Breast epithelium (tissue), 4 donors: ENCODE measurements at regions not wholly inside any gene's neighbourhood (a gene's known extent, or its start where the extent isn't known, plus 50 kb on each side); places are given as distances from the start of the nearest gene placed in this dataset.

Source experiments
- DNase-seq, 2 donors: peaks; one replicate each; pipeline ENCODE4 v3.0.0-alpha.2; 2019; ENCODE audit warnings: low spot score in 2 of 2
- H3K27ac ChIP-seq, 2 donors: fragments of 200-600 bp; sonication (generic) in 1 of 2; one replicate each; pipeline ENCODE4 v1.5.1; 2016 to 2019; ENCODE audit warnings: mild to moderate bottlenecking in 1 of 2
- H3K27me3 ChIP-seq, 2 donors: fragments of 200-600 bp; sonication (generic) in 1 of 2; one replicate each; pipeline versions ENCODE4 v1.5.1 to v1.6.0; 2017 to 2019; ENCODE audit warnings: control low read depth in 1 of 2, mild to moderate bottlenecking in 1 of 2
- H3K36me3 ChIP-seq: fragments of 200-600 bp; one replicate; pipeline ENCODE4 v1.5.1; 2019
- H3K4me1 ChIP-seq, 2 donors: fragments of 200-600 bp; sonication (generic); one replicate each; pipeline ENCODE4 v1.5.1; 2016 to 2019; ENCODE audit warnings: control low read depth in 1 of 2
- H3K4me3 ChIP-seq, 3 donors: fragments of 200-600 bp; sonication (generic); 1 replicate in 2 of 3; 2 replicates in 1 of 3; pipeline ENCODE4 v1.5.1; 2016 to 2019; ENCODE audit warnings: mild to moderate bottlenecking in 3 of 3, moderate library complexity in 2 of 3
- H3K9me3 ChIP-seq, 2 donors: fragments of 200-600 bp; sonication (generic) in 1 of 2; one replicate each; pipeline ENCODE4 v1.5.1; 2016 to 2019; ENCODE audit warnings: control low read depth in 1 of 2
- POLR2A ChIP-seq: fragments of 450-650 bp; IDR thresholded peaks from one replicate; pipeline ENCODE4 v1.6.1; 2016; ENCODE audit warnings: antibody characterized with exemption, mild to moderate bottlenecking, moderate library complexity
- POLR2AphosphoS5 ChIP-seq, 3 donors: sonication (generic); formaldehyde crosslinking; IDR thresholded peaks; one replicate each; pipeline ENCODE4 v1.6.1; 2017; ENCODE audit warnings: antibody characterized with exemption in 3 of 3
- intact Hi-C: fragments of 100-400 bp; cut with DNase I; formaldehyde crosslinking; loops from one replicate; pipeline ENCODE4 v1.15.1; 2023; ENCODE audit warnings: low total_unique reads
- TF ChIP-seq, protein P1 (sequence below), 3 donors: fragments of 450-650 bp; IDR thresholded peaks; one replicate each; pipeline ENCODE4 v1.5.1; 2016 to 2017; ENCODE audit warnings: antibody characterized with exemption in 3 of 3, mild to moderate bottlenecking in 3 of 3, moderate library complexity in 3 of 3

GRCh38 chr15:62572797-62573196, 407.7 kb upstream of the C2CD4B start:
- H3K4me3 ChIP-seq, result no peak overlapping the region
- H3K36me3 ChIP-seq, result no peaks in the 10 kb centered on the region
- intact Hi-C loops, result no loop called here
- no peak for TF ChIP-seq POLR2A
- no peak for TF ChIP-seq POLR2AphosphoS5 (IDR thresholded peaks at IDR 0.05)
- TF ChIP-seq, protein P1, sequence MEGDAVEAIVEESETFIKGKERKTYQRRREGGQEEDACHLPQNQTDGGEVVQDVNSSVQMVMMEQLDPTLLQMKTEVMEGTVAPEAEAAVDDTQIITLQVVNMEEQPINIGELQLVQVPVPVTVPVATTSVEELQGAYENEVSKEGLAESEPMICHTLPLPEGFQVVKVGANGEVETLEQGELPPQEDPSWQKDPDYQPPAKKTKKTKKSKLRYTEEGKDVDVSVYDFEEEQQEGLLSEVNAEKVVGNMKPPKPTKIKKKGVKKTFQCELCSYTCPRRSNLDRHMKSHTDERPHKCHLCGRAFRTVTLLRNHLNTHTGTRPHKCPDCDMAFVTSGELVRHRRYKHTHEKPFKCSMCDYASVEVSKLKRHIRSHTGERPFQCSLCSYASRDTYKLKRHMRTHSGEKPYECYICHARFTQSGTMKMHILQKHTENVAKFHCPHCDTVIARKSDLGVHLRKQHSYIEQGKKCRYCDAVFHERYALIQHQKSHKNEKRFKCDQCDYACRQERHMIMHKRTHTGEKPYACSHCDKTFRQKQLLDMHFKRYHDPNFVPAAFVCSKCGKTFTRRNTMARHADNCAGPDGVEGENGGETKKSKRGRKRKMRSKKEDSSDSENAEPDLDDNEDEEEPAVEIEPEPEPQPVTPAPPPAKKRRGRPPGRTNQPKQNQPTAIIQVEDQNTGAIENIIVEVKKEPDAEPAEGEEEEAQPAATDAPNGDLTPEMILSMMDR (IDR thresholded peaks at IDR 0.05), result no peak
- no peaks in the 10 kb centered on the region for H3K9me3 ChIP-seq
- no peaks in the 10 kb centered on the region for H3K27me3 ChIP-seq
- H3K4me1 ChIP-seq, result no peaks in the 10 kb centered on the region
- no peak for DNase-seq
- H3K27ac ChIP-seq, result no peak overlapping the region

DNA sequence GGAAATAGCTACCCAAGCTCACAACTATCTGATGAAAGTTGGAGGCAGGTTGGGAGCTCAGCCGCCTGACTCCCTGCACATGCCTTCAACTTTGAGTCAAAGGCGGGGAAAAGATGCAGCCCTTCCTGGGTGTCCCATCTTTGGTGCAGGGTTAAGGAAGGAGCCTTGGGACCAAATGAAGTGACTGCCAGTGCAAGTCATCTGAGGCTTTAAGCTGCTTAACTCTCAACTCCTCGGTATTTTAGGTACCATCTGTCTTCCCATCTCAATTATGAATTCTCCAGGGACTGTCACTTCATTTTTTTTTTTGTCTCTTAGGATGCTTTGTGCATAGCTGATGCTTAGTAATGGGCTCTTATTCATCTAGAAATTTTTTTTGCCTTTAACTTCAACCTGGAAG, 408.8 kb upstream of the C2CD4B start:
- H3K36me3 ChIP-seq, result no peaks in the 10 kb centered on the region
- no peak overlapping the region for H3K4me3 ChIP-seq
- no peaks in the 10 kb centered on the region for H3K9me3 ChIP-seq
- intact Hi-C loops, result no loop called here
- no peaks in the 10 kb centered on the region for H3K4me1 ChIP-seq
- TF ChIP-seq, protein P1 (IDR thresholded peaks at IDR 0.05), result no peak
- no peak for TF ChIP-seq POLR2AphosphoS5 (IDR thresholded peaks at IDR 0.05)
- TF ChIP-seq POLR2A, result no peak
- H3K27ac ChIP-seq, result no peak overlapping the region
- DNase-seq, result no peak
- H3K27me3 ChIP-seq, result no peaks in the 10 kb centered on the region

GRCh38 chr15:62578546-62578945, 413.5 kb upstream of the C2CD4B start:
- Histone ChIP-seq H3K4me1 (no peaks in the 10 kb centered on the region), H3K4me3 (no peak overlapping the region), H3K9me3 (no peaks in the 10 kb centered on the region), H3K36me3 (no peaks in the 10 kb centered on the region), H3K27ac (no peak overlapping the region), H3K27me3 (no peaks in the 10 kb centered on the region)
- intact Hi-C loops, result no loop called here
- no peak for DNase-seq
- no peak for TF ChIP-seq POLR2A
- TF ChIP-seq, protein P1 (IDR thresholded peaks at IDR 0.05), result no peak
- TF ChIP-seq POLR2AphosphoS5 (IDR thresholded peaks at IDR 0.05), result no peak

DNA sequence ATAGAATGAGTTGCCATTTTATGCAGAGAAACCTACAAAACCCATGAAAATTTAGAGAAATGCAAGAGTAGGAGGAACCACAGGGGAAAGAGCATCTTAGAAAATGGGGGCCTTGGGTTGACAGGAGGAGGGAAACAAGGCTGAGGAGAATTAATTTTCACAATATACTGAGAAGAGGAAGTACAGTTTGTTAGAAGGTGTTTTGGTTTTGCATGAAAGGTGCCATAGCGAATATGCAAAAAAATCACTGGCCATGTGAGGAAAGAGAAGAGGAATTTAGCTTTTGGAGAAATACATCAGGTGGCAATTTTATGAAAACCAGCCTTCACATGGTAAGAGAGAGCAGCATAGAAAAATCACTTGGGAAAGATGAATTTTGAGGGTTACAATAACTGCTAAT, 413.9 kb upstream of the C2CD4B start:
- DNase-seq, result no peak
- H3K9me3 ChIP-seq, result no peaks in the 10 kb centered on the region
- no peaks in the 10 kb centered on the region for H3K27me3 ChIP-seq
- no peaks in the 10 kb centered on the region for H3K36me3 ChIP-seq
- TF ChIP-seq, protein P1 (IDR thresholded peaks at IDR 0.05), result no peak
- TF ChIP-seq POLR2A, result no peak
- TF ChIP-seq POLR2AphosphoS5 (IDR thresholded peaks at IDR 0.05), result no peak
- no peaks in the 10 kb centered on the region for H3K4me1 ChIP-seq
- H3K27ac ChIP-seq, result no peak overlapping the region
- no peak overlapping the region for H3K4me3 ChIP-seq
- intact Hi-C loops, result no loop called here

DNA sequence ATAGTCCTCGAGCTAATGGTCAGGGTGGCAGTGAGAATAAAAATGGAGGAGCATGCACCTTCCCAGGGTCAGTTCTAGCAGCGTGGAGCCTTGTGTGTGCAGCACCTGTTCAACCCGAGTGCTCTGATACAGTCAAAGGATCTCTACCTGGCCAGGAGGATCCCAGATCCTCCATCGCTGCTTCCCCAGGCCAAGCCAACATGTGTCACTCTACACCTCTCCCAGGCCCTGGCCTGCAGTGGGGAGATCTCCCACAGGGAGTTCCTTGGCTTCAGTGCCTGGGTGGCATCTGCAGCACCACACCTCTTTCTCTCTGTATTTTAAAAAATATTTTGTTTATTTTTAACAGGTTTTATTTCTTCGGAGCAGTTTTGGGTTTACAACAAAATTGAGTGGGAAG, 414.8 kb upstream of the C2CD4B start:
- Histone ChIP-seq H3K27me3 (no peaks in the 10 kb centered on the region), H3K9me3 (no peaks in the 10 kb centered on the region), H3K4me1 (no peaks in the 10 kb centered on the region), H3K36me3 (no peaks in the 10 kb centered on the region), H3K4me3 (no peak overlapping the region), H3K27ac (no peak overlapping the region)
- TF ChIP-seq POLR2AphosphoS5 (IDR thresholded peaks at IDR 0.05) (no peak), POLR2A (no peak)
- TF ChIP-seq, protein P1 (IDR thresholded peaks at IDR 0.05), result no peak
- intact Hi-C loops, result no loop called here
- no peak for DNase-seq
